A549 (cell line): ENCODE measurements at regions not wholly inside any gene's neighbourhood (a gene's known extent, or its start where the extent isn't known, plus 50 kb on each side); places are given as distances from the start of the nearest gene placed in this dataset.

ENCODE experiments used
- ATAC-seq, 2 experiments: fragments of 200-7000 bp in 1 of 2; fragments of >200 bp in 1 of 2; cut with Nextera tagmentation in 1 of 2; cut with Tn5 transposase in 1 of 2; 3 replicates each; pipeline versions ENCODE4 v1.8.0 to v1.9.1; 2018 to 2020; ENCODE audit warnings: mild to moderate bottlenecking in 1 of 2, moderate library complexity in 1 of 2
- CTCF ChIA-PET: fragments of 300-600 bp; sonication (Branson Sonifier 250); formaldehyde crosslinking; extraction: SDS; loops from one replicate; lab custom pipeline; 2021; ENCODE audit warnings: antibody characterized with exemption, inconsistent platforms; lab: Yijun Ruan, JAX
- POLR2A ChIA-PET: fragments of 350-600 bp; formaldehyde crosslinking; extraction: SDS; loops from one replicate; lab custom pipeline; 2021; ENCODE audit warnings: antibody characterized with exemption, inconsistent platforms; lab: Yijun Ruan, JAX
- DNase-seq, 2 experiments: peaks; one replicate each; pipeline versions ENCODE4 v3.0.0 to v3.0.0-alpha.2; 2011 to 2016; ENCODE audit warnings: low read depth in 1 of 2, low spot score in 1 of 2
- FAIRE-seq: peaks from 2 replicates; lab custom pipeline; 2011; peaks lifted over from hg19 to GRCh38; lab: Jason Lieb, UNC
- H3K27ac ChIP-seq, 2 experiments: fragments of >200 bp; sonication (Bioruptor Twin); formaldehyde crosslinking; 3 replicates each; pipeline ENCODE4 v1.5.1; 2016 to 2017
- H3K4me1 ChIP-seq: fragments of >200 bp; sonication (Bioruptor Twin); formaldehyde crosslinking; 3 replicates; pipeline ENCODE4 v1.6.1; 2016
- H3K4me2 ChIP-seq: fragments of >200 bp; sonication (Bioruptor Twin); formaldehyde crosslinking; 3 replicates; pipeline ENCODE4 v1.6.1; 2016
- H3K4me3 ChIP-seq: fragments of >200 bp; sonication (Bioruptor Twin); formaldehyde crosslinking; 3 replicates; pipeline ENCODE4 v1.5.1; 2016
- H3K9me3 ChIP-seq: fragments of >200 bp; sonication (Bioruptor Twin); formaldehyde crosslinking; 3 replicates; pipeline ENCODE4 v1.6.1; 2016
- CBX8 ChIP-seq: fragments of 200-600 bp; sonication (generic); IDR thresholded peaks from 2 replicates; pipeline ENCODE4 v1.6.1; 2016
- CHD4 ChIP-seq: fragments of 200-600 bp; sonication (generic); IDR thresholded peaks from 2 replicates; pipeline ENCODE4 v1.6.1; 2016; ENCODE audit warnings: antibody characterized with exemption, mild to moderate bottlenecking, borderline replicate concordance
- EHF ChIP-seq: fragments of 250-450 bp; sonication (Bioruptor Pico); IDR thresholded peaks from 2 replicates; pipeline ENCODE4 v1.5.0; 2020; ENCODE audit warnings: mild to moderate bottlenecking
- EHMT2 ChIP-seq: fragments of 200-600 bp; sonication (generic); IDR thresholded peaks from 2 replicates; pipeline ENCODE4 v1.6.1; 2016; ENCODE audit warnings: antibody characterized with exemption, low read depth, mild to moderate bottlenecking, moderate library complexity
- ESRRA ChIP-seq: fragments of 150-350 bp; IDR thresholded peaks from 2 replicates; pipeline ENCODE4 v1.6.1; 2014; ENCODE audit warnings: mild to moderate bottlenecking, low read length, borderline replicate concordance
- FOXS1 ChIP-seq: fragments of 250-450 bp; sonication (Bioruptor Pico); IDR thresholded peaks from 2 replicates; pipeline ENCODE4 v1.5.0; 2020; ENCODE audit warnings: mild to moderate bottlenecking, moderate library complexity
- GATA3 ChIP-seq: IDR thresholded peaks from 2 replicates; pipeline ENCODE4 v1.6.1; 2012; ENCODE audit warnings: borderline replicate concordance
- HEYL ChIP-seq: fragments of 250-450 bp; sonication (Bioruptor Pico); IDR thresholded peaks from 2 replicates; pipeline ENCODE4 v1.8.0; 2021; ENCODE audit warnings: mild to moderate bottlenecking, moderate library complexity
- HOXA7 ChIP-seq: fragments of 250-450 bp; sonication (Bioruptor Pico); IDR thresholded peaks from 2 replicates; pipeline ENCODE4 v1.5.0; 2020; ENCODE audit warnings: mild to moderate bottlenecking, moderate library complexity
- HOXB13 ChIP-seq: fragments of 250-450 bp; sonication (Bioruptor Pico); IDR thresholded peaks from 2 replicates; pipeline ENCODE4 v1.5.0; 2020; ENCODE audit warnings: low read depth, mild to moderate bottlenecking, moderate library complexity
- JUN ChIP-seq, 2 experiments: fragments of >200 bp; sonication (Bioruptor Twin); formaldehyde crosslinking; IDR thresholded peaks; 2 replicates in 1 of 2; 3 replicates in 1 of 2; pipeline ENCODE4 v1.6.1; 2016 to 2017
- JUNB ChIP-seq: fragments of >200 bp; sonication (Bioruptor Twin); formaldehyde crosslinking; IDR thresholded peaks from 2 replicates; pipeline ENCODE4 v1.6.1; 2016
- MAZ ChIP-seq: fragments of 150-350 bp; IDR thresholded peaks from 2 replicates; pipeline ENCODE4 v1.6.1; 2014; ENCODE audit warnings: antibody characterized with exemption, low read depth, low read length, borderline replicate concordance
- MYC ChIP-seq: IDR thresholded peaks from 2 replicates; pipeline ENCODE4 v1.6.1; 2012; ENCODE audit warnings: mild to moderate bottlenecking, inconsistent platforms, low read length, improper control_type of control experiment, borderline replicate concordance
- NPAS2 ChIP-seq: fragments of 250-450 bp; sonication (Bioruptor Pico); IDR thresholded peaks from 2 replicates; pipeline ENCODE4 v1.8.0; 2022; ENCODE audit warnings: mild to moderate bottlenecking, moderate library complexity, borderline replicate concordance
- NR3C1 ChIP-seq: fragments of >200 bp; sonication (Bioruptor Twin); formaldehyde crosslinking; IDR thresholded peaks from 3 replicates; pipeline ENCODE4 v1.6.1; 2017
- PHF8 ChIP-seq: fragments of 200-600 bp; sonication (generic); IDR thresholded peaks from 2 replicates; pipeline ENCODE4 v1.6.1; 2016; ENCODE audit warnings: low read depth, mild to moderate bottlenecking, antibody characterized with exemption, moderate library complexity, borderline replicate concordance
- RAD21 ChIP-seq, 2 experiments: fragments of >200 bp in 1 of 2; sonication (Bioruptor Twin) in 1 of 2; formaldehyde crosslinking in 1 of 2; IDR thresholded peaks in 1 of 2; conservative IDR thresholded peaks in 1 of 2; 2 replicates in 1 of 2; 3 replicates in 1 of 2; pipeline ENCODE4 v1.6.1; 2012 to 2018; ENCODE audit warnings: inconsistent platforms in 1 of 2
- RCOR1 ChIP-seq: fragments of 150-350 bp; IDR thresholded peaks from 2 replicates; pipeline ENCODE4 v1.6.1; 2014; ENCODE audit warnings: antibody characterized with exemption, low read length, low read depth
- RFX5 ChIP-seq: fragments of 450-650 bp; IDR thresholded peaks from 2 replicates; pipeline ENCODE4 v1.7.1; 2014; ENCODE audit warnings: antibody characterized with exemption, mild to moderate bottlenecking, moderate library complexity
- SMC3 ChIP-seq: fragments of >200 bp; sonication (Bioruptor Twin); formaldehyde crosslinking; IDR thresholded peaks from 3 replicates; pipeline ENCODE4 v1.6.1; 2018; ENCODE audit warnings: inconsistent platforms
- SREBF2 ChIP-seq: fragments of 450-650 bp; IDR thresholded peaks from 2 replicates; pipeline ENCODE4 v1.6.1; 2014; ENCODE audit warnings: mild to moderate bottlenecking, moderate library complexity
- ZC3H11A ChIP-seq: fragments of 450-650 bp; IDR thresholded peaks from 2 replicates; pipeline ENCODE4 v1.6.1; 2014; ENCODE audit warnings: antibody characterized with exemption, mild to moderate bottlenecking
- ZSCAN20 ChIP-seq: fragments of 250-450 bp; sonication (Bioruptor Pico); IDR thresholded peaks from 2 replicates; pipeline ENCODE4 v1.8.0; 2022; ENCODE audit warnings: mild to moderate bottlenecking, moderate library complexity
- WGBS: methylation state at CpG from one replicate; pipeline ENCODE4 v1.1.6; 2017; ENCODE audit errors: missing lambda C conversion rate; 5-methylcytosine and 5-hydroxymethylcytosine counted together
- TF ChIP-seq, protein P1 (sequence below): IDR thresholded peaks from 2 replicates; pipeline ENCODE4 v1.6.1; 2012; ENCODE audit warnings: low read depth, borderline replicate concordance
- TF ChIP-seq, protein P2 (sequence below): fragments of 200-600 bp; sonication (generic); IDR thresholded peaks from 2 replicates; pipeline ENCODE4 v1.6.1; 2016; ENCODE audit warnings: antibody characterized with exemption, mild to moderate bottlenecking, moderate library complexity
- TF ChIP-seq, protein P3 (sequence below): fragments of 250-450 bp; sonication (Bioruptor Pico); IDR thresholded peaks from 2 replicates; pipeline ENCODE4 v1.5.0; 2020; ENCODE audit warnings: low read depth, mild to moderate bottlenecking, moderate library complexity

DNA sequence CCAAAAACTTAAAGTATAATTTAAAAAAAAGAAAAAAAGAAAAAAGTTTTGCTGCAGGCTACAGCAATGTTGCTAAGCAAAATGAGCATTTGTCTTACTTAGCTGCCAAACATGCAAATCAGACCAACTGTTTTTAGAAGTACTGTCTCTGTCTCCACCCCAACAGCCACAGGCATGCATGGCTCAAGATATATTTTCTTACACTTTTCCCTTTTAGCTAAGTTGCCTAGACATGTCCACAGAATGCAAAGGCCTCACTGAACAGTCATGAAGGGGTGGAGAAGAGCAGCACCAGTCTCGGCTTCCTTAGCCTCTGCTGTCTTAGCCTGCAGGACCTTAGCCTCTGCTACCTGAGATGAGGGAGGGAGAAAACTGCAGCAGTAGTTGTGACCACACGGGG, 128.0 kb upstream of the EIF1AY start (continued):
- no peak for TF ChIP-seq MAZ
- TF ChIP-seq RCOR1, result no peak
- no peak for TF ChIP-seq HOXA7 (CRISPR knock-in tag)
- TF ChIP-seq NR3C1, result no peak

DNA sequence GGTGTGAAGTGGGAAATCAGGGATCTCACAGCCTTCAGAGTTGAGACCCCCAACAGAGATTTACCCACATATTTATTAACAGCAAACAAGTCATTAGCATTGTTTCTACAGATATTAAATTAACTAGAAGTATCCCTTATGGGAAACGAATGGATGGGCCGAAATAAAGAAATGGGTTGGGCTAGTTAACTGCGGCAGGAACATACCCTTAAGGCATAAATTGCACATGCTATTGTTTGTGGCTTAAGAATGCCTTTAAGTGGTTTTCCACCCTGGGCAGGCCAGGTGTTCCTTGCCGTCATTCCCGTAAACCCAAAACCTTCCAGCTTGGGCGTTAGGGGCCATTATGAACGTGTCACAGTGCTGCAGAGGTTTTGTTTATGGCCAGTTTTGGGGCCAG, 126.3 kb upstream of the EIF1AY start:
- Histone ChIP-seq H3K27ac (no peak overlapping the region), H3K9me3 (no peaks in the 10 kb centered on the region), H3K4me1 (no peaks in the 10 kb centered on the region), H3K4me2 (no peak overlapping the region), H3K4me3 (no peak overlapping the region)
- 33% methylated on average over 7 of the region's 7 CpGs for WGBS
- DNase-seq, result no peak
- ATAC-seq, result no peak
- ChIA-PET CTCF (no interaction called here), POLR2A (no interaction called here)
- FAIRE-seq, result no peak
- no peak for TF ChIP-seq ZC3H11A
- TF ChIP-seq FOXS1 (CRISPR knock-in tag), result no peak
- TF ChIP-seq, protein P1, sequence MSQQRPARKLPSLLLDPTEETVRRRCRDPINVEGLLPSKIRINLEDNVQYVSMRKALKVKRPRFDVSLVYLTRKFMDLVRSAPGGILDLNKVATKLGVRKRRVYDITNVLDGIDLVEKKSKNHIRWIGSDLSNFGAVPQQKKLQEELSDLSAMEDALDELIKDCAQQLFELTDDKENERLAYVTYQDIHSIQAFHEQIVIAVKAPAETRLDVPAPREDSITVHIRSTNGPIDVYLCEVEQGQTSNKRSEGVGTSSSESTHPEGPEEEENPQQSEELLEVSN, result no peak
- no peak for TF ChIP-seq RAD21 (conservative IDR thresholded peaks at IDR 0.05 in 1 of 2, IDR thresholded peaks at IDR 0.05 in 1 of 2)
- TF ChIP-seq MYC, result no peak
- no peak for TF ChIP-seq NPAS2 (CRISPR knock-in tag)
- TF ChIP-seq PHF8, result no peak
- TF ChIP-seq CHD4, result no peak
- TF ChIP-seq, protein P2, sequence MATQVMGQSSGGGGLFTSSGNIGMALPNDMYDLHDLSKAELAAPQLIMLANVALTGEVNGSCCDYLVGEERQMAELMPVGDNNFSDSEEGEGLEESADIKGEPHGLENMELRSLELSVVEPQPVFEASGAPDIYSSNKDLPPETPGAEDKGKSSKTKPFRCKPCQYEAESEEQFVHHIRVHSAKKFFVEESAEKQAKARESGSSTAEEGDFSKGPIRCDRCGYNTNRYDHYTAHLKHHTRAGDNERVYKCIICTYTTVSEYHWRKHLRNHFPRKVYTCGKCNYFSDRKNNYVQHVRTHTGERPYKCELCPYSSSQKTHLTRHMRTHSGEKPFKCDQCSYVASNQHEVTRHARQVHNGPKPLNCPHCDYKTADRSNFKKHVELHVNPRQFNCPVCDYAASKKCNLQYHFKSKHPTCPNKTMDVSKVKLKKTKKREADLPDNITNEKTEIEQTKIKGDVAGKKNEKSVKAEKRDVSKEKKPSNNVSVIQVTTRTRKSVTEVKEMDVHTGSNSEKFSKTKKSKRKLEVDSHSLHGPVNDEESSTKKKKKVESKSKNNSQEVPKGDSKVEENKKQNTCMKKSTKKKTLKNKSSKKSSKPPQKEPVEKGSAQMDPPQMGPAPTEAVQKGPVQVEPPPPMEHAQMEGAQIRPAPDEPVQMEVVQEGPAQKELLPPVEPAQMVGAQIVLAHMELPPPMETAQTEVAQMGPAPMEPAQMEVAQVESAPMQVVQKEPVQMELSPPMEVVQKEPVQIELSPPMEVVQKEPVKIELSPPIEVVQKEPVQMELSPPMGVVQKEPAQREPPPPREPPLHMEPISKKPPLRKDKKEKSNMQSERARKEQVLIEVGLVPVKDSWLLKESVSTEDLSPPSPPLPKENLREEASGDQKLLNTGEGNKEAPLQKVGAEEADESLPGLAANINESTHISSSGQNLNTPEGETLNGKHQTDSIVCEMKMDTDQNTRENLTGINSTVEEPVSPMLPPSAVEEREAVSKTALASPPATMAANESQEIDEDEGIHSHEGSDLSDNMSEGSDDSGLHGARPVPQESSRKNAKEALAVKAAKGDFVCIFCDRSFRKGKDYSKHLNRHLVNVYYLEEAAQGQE, result no peak
- TF ChIP-seq EHMT2, result no peak
- no peak for TF ChIP-seq ESRRA
- TF ChIP-seq RFX5, result no peak
- no peak for TF ChIP-seq CBX8
- no peak for TF ChIP-seq JUN (IDR thresholded peaks at IDR 0.05)
- no peak for TF ChIP-seq SREBF2
- TF ChIP-seq, protein P3, sequence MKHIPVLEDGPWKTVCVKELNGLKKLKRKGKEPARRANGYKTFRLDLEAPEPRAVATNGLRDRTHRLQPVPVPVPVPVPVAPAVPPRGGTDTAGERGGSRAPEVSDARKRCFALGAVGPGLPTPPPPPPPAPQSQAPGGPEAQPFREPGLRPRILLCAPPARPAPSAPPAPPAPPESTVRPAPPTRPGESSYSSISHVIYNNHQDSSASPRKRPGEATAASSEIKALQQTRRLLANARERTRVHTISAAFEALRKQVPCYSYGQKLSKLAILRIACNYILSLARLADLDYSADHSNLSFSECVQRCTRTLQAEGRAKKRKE, result no peak
- no peak for TF ChIP-seq HOXB13 (CRISPR knock-in tag)
- no peak for TF ChIP-seq SMC3
- no peak for TF ChIP-seq ZSCAN20 (CRISPR knock-in tag)

DNA sequence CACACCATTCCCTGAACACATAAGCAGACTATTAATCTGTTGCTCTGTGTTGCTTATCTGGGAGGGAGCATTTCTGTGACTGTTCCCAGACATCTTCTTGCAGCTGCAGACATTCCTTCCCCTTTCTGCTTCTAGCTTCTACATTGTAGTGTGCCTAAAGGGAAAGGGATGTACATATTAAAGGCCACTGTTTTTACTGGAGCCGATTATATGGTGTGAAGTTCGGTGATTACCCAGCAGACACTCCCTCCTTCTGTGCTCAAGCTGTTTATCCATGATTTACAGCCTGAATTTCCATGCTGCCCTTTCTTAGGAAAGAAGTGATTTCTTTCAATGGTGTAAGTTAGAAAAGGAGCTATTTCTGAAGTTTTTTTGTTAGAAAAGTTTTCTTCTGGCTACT, 105.4 kb upstream of the EIF1AY start:
- WGBS, result 4% methylated on average over 2 of the region's 2 CpGs
- no peak for FAIRE-seq
- DNase-seq, result no peak
- Histone ChIP-seq H3K27ac (no peak overlapping the region), H3K4me1 (no peaks in the 10 kb centered on the region), H3K4me2 (no peak overlapping the region), H3K4me3 (no peak overlapping the region), H3K9me3 (no peaks in the 10 kb centered on the region)
- CTCF ChIA-PET, result no interaction called here
- ATAC-seq, result no peak
- POLR2A ChIA-PET, result no interaction called here
- no peak for TF ChIP-seq CHD4
- TF ChIP-seq PHF8, result no peak
- no peak for TF ChIP-seq HEYL (CRISPR knock-in tag)
- TF ChIP-seq GATA3, result no peak
- TF ChIP-seq, protein P1, result no peak
- TF ChIP-seq ZSCAN20 (CRISPR knock-in tag), result no peak
- no peak for TF ChIP-seq EHF
- TF ChIP-seq JUNB, result no peak
